Loucy (cell line): ENCODE measurements at regions not wholly inside any gene's neighbourhood (a gene's known extent, or its start where the extent isn't known, plus 50 kb on each side); places are given as distances from the start of the nearest gene placed in this dataset.

Source experiments
- H2AFZ ChIP-seq: fragments of 200-600 bp; sonication (generic); 2 replicates; pipeline ENCODE4 v1.6.0; 2016; ENCODE audit warnings: antibody characterized with exemption, mild to moderate bottlenecking, low read length, moderate library complexity
- H3F3A ChIP-seq: fragments of 200-600 bp; 2 replicates; pipeline ENCODE4 v1.6.0; 2016; ENCODE audit warnings: antibody characterized with exemption, low read depth, mild to moderate bottlenecking
- H3K27me3 ChIP-seq: fragments of 200-600 bp; sonication (generic); 2 replicates; pipeline ENCODE4 v1.6.1; 2014; ENCODE audit warnings: low read length, mild to moderate bottlenecking; ENCODE audit not compliant: insufficient read depth, poor library complexity, severe bottlenecking
- H3K36me3 ChIP-seq: fragments of 200-600 bp; sonication (generic); 2 replicates; pipeline ENCODE4 v1.6.1; 2016; ENCODE audit warnings: low read length; ENCODE audit not compliant: insufficient read depth
- H3K4me1 ChIP-seq: fragments of 200-600 bp; sonication (generic); 2 replicates; pipeline ENCODE4 v1.5.1; 2014; ENCODE audit warnings: low read length, mild to moderate bottlenecking; ENCODE audit not compliant: insufficient read depth, poor library complexity, severe bottlenecking
- H3K4me2 ChIP-seq: fragments of 200-600 bp; sonication (generic); 2 replicates; pipeline ENCODE4 v1.6.0; 2014; ENCODE audit warnings: antibody characterized with exemption, low read length, low read depth, mild to moderate bottlenecking; ENCODE audit not compliant: poor library complexity, severe bottlenecking
- H3K4me3 ChIP-seq: fragments of 200-600 bp; sonication (generic); 2 replicates; pipeline ENCODE4 v1.5.1; 2014; ENCODE audit warnings: low read length, mild to moderate bottlenecking, mixed read lengths; ENCODE audit not compliant: poor library complexity, severe bottlenecking
- H3K79me2 ChIP-seq: fragments of 200-600 bp; sonication (generic); 2 replicates; pipeline ENCODE4 v1.6.1; 2014; ENCODE audit warnings: low read length; ENCODE audit not compliant: insufficient read depth
- H3K9ac ChIP-seq: fragments of 200-600 bp; sonication (generic); 2 replicates; pipeline ENCODE4 v1.6.0; 2014; ENCODE audit warnings: mild to moderate bottlenecking, low read depth, low read length, moderate library complexity; ENCODE audit not compliant: poor library complexity, severe bottlenecking
- H3K9me2 ChIP-seq: fragments of 200-600 bp; sonication (generic); replicated peaks from 2 replicates; pipeline ENCODE4 v1.6.1; 2016; ENCODE audit warnings: low read depth, low read length, mixed read lengths
- H3K9me3 ChIP-seq: fragments of 200-600 bp; sonication (generic); 2 replicates; pipeline ENCODE4 v1.6.1; 2014; ENCODE audit warnings: mild to moderate bottlenecking, antibody characterized with exemption, low read length, low read depth; ENCODE audit not compliant: insufficient read depth
- H4K20me1 ChIP-seq: fragments of 200-600 bp; sonication (generic); 2 replicates; pipeline ENCODE4 v1.6.0; 2014; ENCODE audit warnings: antibody characterized with exemption, low read length, mild to moderate bottlenecking; ENCODE audit not compliant: insufficient read depth, poor library complexity, severe bottlenecking
- CTCF ChIP-seq: fragments of 200-600 bp; sonication (generic); conservative IDR thresholded peaks from 2 replicates; pipeline ENCODE4 v1.5.1; 2014; ENCODE audit warnings: mild to moderate bottlenecking, antibody characterized with exemption, low read length
- EZH2phosphoT487 ChIP-seq: fragments of 200-600 bp; IDR thresholded peaks from 2 replicates; pipeline ENCODE4 v1.6.1; 2018; ENCODE audit warnings: antibody characterized with exemption, mild to moderate bottlenecking, moderate library complexity, borderline replicate concordance

- Histone ChIP-seq H3K4me1 (no peaks in the 10 kb centered on the region), H3K9me3 (no peaks in the 10 kb centered on the region), H3K27me3 (no peaks in the 10 kb centered on the region), H3F3A (no peaks in the 10 kb centered on the region), H3K4me2 (no peak overlapping the region), H2AFZ (no peak overlapping the region), H4K20me1 (no peaks in the 10 kb centered on the region), H3K36me3 (no peaks in the 10 kb centered on the region), H3K4me3 (no peak overlapping the region), H3K79me2 (no peaks in the 10 kb centered on the region), H3K9me2 (no peaks in the 10 kb centered on the region), H3K9ac (no peak overlapping the region)
- TF ChIP-seq EZH2phosphoT487, result no peak
- TF ChIP-seq CTCF, result no peak
These were observed 94.2 kb downstream of the CBLL2 start for GRCh38 chrX:22366906-22367305.

DNA sequence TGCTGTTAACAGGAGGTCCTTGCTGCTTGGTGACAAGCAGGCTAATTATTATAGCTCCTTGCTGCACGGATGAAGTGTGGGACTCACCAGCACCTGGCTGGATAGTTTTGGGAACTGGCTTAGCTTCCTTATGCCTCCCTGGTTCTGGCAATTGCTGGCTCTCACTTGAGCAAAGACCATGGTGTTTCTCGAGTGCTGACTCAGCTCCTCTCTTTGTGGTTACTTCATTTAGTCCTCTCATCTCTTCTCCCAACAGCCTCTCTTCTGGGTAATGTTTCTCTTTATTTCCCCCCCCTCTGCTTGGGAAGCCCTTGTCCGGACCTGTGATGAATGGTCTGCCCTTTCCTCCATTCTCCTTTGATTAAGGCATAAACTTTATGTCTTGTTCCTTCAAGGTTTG, 100.4 kb downstream of the CBLL2 start:
- H3K79me2 ChIP-seq, result no peaks in the 10 kb centered on the region
- H3K4me3 ChIP-seq, result no peak overlapping the region
- no peaks in the 10 kb centered on the region for H3F3A ChIP-seq
- TF ChIP-seq CTCF (no peak), EZH2phosphoT487 (no peak)
- H3K9me3 ChIP-seq, result no peaks in the 10 kb centered on the region
- no peaks in the 10 kb centered on the region for H3K36me3 ChIP-seq
- no peaks in the 10 kb centered on the region for H3K9me2 ChIP-seq
- no peak overlapping the region for H3K9ac ChIP-seq
- no peaks in the 10 kb centered on the region for H3K4me1 ChIP-seq
- H3K4me2 ChIP-seq, result no peak overlapping the region
- no peaks in the 10 kb centered on the region for H3K27me3 ChIP-seq
- no peaks in the 10 kb centered on the region for H4K20me1 ChIP-seq
- no peak overlapping the region for H2AFZ ChIP-seq

DNA sequence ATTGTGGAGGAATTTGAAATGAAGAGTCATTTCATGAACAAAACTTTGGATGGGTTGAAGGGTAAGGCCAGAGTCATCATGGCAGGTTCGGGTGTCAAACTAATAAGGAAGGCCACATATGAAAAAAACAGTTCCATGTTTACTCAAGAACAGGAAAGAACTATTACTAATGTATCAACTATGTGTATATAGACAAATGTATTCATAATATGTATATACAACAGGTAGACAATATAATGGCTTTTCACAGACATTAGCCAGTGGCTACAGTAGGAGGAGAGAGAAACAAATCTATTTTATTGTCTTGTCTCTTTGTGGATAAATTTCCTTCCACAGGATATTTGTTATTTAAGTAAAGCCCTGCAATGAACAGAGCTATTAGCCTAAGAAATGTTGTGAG, 101.1 kb downstream of the CBLL2 start:
- no peaks in the 10 kb centered on the region for H3K79me2 ChIP-seq
- no peak overlapping the region for H3K9ac ChIP-seq
- H3K9me3 ChIP-seq, result no peaks in the 10 kb centered on the region
- no peaks in the 10 kb centered on the region for H3K9me2 ChIP-seq
- TF ChIP-seq CTCF (no peak), EZH2phosphoT487 (no peak)
- no peaks in the 10 kb centered on the region for H3F3A ChIP-seq
- H3K36me3 ChIP-seq, result no peaks in the 10 kb centered on the region
- H3K4me2 ChIP-seq, result no peak overlapping the region
- no peak overlapping the region for H3K4me3 ChIP-seq
- no peaks in the 10 kb centered on the region for H3K27me3 ChIP-seq
- no peaks in the 10 kb centered on the region for H3K4me1 ChIP-seq
- no peaks in the 10 kb centered on the region for H4K20me1 ChIP-seq
- no peak overlapping the region for H2AFZ ChIP-seq
